ENCODE measurements at regions not wholly inside any gene's neighbourhood (a gene's known extent, or its start where the extent isn't known, plus 50 kb on each side); places are given as distances from the start of the nearest gene placed in this dataset.

GRCh38 chr9:117945286-117945685, 241.1 kb downstream of the TLR4 start:
- DNase-seq = no peak

DNA sequence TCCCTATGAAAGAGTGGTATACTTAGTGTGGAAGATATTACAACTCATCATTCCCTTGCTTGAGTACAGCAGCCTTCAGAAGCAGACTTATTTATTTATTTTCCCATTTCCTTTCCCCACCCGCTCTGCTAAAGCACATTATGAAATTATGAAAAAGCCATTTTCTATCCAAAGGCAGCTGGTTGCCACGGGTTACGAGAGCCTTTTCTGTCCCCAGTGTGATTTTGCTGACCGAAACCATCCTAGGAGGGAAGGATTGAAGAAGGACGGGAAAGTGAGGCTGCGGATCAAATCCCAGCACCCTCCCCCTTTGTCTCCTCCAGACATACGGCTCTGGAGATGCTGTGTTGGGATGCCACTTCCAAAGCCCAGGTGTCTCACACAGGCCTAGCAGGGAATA, 246.9 kb downstream of the TLR4 start:
- DNase-seq = no peak

GRCh38 chr9:117952581-117952980, 248.4 kb downstream of the TLR4 start:
- no peak for DNase-seq

DNA sequence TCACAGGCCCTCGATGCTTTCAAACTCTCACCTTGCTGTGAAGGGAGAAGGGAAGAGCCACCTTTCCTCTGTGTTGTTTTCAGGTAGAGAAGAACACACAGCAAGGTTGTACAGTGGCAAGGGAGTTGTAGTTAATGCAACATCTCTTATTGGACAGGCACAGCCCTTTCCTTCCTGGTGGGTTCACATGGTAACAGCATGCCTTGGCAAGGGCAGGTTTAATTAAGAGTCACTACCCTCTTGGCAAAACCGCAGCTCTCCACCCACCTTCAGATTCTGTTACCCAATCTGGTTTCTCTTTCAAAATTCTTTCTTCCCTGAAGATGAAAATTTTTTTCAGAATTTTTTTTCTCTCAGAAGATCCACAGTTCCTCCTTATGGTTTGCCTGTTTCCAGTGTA, 253.1 kb downstream of the TLR4 start:
- DNase-seq = no peak

- no peak for DNase-seq
These were observed 254.5 kb downstream of the TLR4 start for GRCh38 chr9:117958726-117959125.

DNA sequence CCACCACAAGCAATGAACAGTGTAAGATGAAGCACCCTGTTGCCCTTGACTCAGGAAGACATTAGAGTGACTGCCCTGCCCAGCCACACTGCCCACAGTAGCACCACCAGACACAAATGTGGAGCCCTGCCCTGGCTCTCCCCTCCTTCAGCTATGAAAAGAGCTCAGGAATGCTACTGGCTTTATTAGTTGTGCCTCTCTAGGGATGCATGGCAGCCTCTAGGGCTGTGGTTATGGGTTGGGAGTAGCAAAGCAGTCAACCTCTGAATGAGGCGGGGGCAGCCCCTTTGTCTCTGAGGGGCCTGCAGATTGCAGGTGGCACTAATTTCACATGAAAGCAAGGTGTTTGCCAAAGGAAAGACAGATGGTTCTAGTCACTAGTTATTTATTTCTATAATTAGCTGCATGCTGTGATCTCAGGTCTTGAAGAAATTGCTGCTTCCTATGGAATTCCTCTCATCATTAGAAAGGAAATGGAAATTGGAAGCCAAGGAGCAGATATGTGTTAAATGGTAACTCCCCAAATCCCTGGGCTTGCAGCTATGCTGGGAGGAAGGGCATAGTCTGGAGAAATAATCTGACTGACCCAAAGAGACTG, 259.4 kb downstream of the TLR4 start:
- no peak for DNase-seq

GRCh38 chr9:117970276-117971050, 266.3 kb downstream of the TLR4 start:
- no peak for DNase-seq

DNA sequence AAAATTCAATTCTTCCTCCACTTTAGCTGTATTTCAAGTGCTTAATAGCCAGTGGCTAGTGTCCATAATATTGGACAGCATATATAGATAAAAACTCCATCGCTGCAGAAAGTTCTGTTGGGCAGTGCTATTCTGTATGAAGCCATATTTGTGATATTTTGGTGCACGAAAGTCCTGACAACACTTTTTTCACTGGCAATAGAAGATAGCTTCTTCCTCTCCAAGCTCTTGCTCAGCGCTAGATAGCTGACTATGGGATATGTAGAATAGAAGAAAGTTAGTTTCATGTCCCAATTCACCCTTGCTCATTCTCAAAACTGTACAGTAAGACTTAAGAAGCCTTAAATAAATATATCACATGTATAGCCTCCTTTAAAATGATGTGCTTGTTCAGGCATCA, 269.9 kb downstream of the TLR4 start:
- no peak for DNase-seq

GRCh38 chr9:117979914-117980313, 275.7 kb downstream of the TLR4 start:
- no peak for DNase-seq

DNA sequence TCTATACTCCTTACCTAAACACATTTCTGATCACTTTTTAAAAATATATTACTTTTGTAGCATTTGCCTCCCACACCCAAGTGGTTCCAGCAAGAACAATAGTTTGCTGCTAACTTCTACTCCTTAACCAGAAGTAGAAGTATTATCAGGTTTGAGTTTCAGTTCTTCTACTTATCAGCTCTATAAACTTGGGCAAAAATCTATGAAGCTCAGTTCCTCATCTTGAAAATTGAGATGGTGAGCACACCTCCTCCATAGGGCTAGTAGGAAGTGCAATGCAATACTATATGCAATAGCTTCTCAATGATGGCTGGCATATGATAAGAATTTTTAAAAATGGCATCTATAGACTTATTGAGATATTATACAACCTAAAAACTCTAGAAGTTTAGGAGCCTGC, 283.7 kb downstream of the TLR4 start:
- no peak for DNase-seq

DNA sequence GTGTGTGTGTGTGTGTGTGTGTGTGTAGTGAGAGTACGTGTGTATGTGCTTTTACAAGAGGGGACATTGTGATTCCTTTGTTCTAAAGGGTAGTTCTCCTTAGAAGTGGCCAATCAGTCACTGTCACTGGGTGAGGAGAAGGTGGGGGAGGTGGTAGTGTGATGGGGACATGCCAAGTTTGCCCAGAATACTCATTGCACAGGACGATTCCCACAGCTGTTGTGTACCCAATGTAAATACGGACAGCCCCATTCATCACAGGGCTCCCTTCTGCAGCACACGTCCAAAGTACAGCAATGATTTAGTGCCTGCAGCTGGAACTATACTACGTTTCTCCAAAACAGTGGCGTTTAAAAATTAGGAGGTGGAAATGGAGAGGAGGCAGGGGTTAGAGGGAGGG, 287.8 kb downstream of the TLR4 start:
- DNase-seq = no peak

DNA sequence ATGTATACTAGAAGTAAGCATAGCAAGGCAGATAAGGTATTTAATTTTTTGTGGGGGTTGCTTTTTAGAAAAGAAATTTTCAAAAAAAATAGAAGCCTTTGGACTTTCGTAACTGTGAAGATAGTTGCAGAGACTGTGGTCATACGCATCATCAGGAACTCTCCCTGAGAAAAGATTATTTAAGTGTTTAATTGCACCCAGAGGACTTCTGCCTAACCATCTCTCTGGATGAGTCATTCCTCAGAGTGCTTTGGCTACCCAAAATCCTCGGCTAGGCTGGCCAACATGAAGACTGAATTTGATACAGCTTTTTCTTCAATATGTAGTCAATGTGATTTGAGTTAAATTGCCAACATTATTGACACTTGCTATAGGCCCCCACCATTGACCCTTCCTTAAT, 296.4 kb downstream of the TLR4 start:
- no peak for DNase-seq

GRCh38 chr9:118003240-118003639, 299.0 kb downstream of the TLR4 start:
- DNase-seq = no peak

GRCh38 chr9:118008246-118008645, 304.0 kb downstream of the TLR4 start:
- DNase-seq = no peak

DNA sequence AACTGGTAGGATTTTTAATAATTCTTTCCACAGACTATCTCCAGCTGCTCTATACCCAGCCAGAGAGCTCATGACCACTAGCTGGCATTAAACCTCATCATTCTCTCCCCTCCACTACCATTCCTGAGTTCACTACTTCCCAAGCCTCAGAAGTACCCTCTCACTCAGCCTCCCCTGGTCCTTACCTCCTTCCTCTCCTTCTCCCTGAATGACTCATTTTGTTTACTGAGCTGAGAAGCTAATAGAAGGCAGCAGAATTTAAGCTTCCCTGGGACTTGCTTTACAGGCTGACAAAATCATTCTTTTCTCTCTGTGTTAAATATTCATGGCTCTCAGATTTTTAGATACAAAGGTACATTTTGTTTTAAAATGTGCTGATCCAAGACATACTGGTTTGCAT, 305.4 kb downstream of the TLR4 start:
- DNase-seq = no peak

- no peak for DNase-seq
These were observed 313.5 kb downstream of the TLR4 start for GRCh38 chr9:118017607-118018122.

DNA sequence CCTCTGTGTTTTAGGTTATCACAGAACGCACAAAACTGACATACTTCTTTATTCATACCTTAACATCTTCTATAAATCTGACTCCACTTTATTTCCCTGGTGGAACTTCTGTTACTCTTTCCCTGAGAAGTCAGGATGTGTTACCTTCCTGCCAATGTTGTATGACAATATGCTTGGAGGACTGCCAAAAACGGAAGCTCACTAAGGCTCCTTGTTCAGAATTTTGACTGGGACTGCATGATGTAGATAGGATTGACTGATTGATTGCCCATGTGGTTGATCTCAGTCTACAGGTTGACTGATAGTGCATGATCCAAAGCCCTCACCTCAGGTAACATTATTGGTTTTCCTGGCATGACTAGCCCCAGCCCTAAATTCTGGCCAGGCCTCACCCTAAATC, 319.4 kb downstream of the TLR4 start:
- DNase-seq = no peak

DNA sequence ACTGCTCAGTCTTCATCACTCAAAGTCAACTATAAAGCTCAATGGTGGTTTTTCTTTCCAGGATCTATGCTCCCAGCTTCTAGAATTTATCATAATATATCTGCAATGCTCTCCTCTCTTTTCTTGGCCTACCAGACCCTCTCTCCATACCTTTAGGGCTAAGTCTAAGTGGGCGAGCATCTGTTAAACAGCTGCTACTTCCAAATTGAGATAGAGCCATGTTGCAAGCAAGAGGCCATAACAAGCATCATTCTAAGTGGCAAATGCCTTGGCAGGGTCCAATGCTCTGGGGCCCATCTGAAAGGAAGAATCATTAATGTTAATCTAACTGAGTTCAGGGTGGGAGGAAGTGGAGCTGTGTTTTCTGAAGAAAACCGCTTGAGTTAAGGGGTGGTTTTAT, 324.0 kb downstream of the TLR4 start:
- no peak for DNase-seq

GRCh38 chr9:118029425-118029824, 325.2 kb downstream of the TLR4 start:
- DNase-seq = no peak

- no peak for DNase-seq
These were observed 330.5 kb downstream of the TLR4 start for GRCh38 chr9:118034701-118035100.

- no peak for DNase-seq
These were observed 334.5 kb downstream of the TLR4 start for GRCh38 chr9:118038713-118039112.

DNA sequence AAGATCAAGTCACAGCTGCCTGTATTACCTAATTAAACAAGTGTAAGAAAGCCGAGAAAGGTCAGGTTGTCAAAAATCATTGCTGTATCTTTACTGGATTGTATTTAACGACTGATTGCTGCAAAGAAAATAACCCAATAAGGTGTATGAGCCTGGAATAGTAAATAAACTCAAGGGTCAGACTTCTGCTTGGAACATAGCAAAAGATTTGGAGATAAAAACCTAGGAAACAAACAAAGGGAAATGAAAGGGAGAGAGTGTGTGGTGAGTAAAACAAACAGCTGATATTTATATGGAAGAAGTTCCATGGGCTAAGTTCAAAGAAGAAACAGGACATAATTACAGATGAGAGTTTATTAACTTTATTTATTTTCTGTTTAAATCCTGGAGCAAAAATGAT, 354.0 kb downstream of the TLR4 start:
- DNase-seq = peak; percentile 24 to 46

GRCh38 chr9:118059484-118060278, 355.5 kb downstream of the TLR4 start:
- DNase-seq = no peak

GRCh38 chr9:118083161-118083560, 379.0 kb downstream of the TLR4 start:
- no peak for DNase-seq

Measured in NCI-H1930 (cell line).